ENCODE measurements at regions not wholly inside any gene's neighbourhood (a gene's known extent, or its start where the extent isn't known, plus 50 kb on each side); places are given as distances from the start of the nearest gene placed in this dataset.

- in situ Hi-C loops (cut with MboI) = no loop called here
- H3K79me2 ChIP-seq (ENCODE audit: control insufficient read depth, insufficient read depth, low read length) = no peaks in the 10 kb centered on the region
- no peak overlapping the region for H3K4me2 ChIP-seq (ENCODE audit: control insufficient read depth, insufficient read depth)
- 52% methylated on average over 6 of the region's 6 CpGs for WGBS (ENCODE audit: insufficient coverage, insufficient replicate concordance, low lambda C conversion rate, missing lambda C conversion rate)
- intact Hi-C loops (cut with micrococcal nuclease; ENCODE audit: unreplicated experiment) = no loop called here
- no peak for ATAC-seq
- peaks cover 0 to 2% of the 10 kb centered on the region in 2 experiments; a peak in 3 of 4 replicates for H3K27me3 ChIP-seq (replicated peaks in 1 of 2; ENCODE audit: control insufficient read depth in 2 of 2, insufficient read depth in 2 of 2, low read length in 1 of 2)
- SMC1A ChIA-PET (ENCODE audit: uncharacterized antibody, unreplicated experiment) = interaction anchor here (1.0 to 2.3 kb wide), 4 partner anchors 56 to 176 kb away, joined by 3 to 9 read pairs (median 4); no protein-coding TSS in a partner anchor
- no peak overlapping the region for H3K9ac ChIP-seq (ENCODE audit: control insufficient read depth, insufficient read depth, low read length)
- TF ChIP-seq MTA3 (IDR thresholded peaks at IDR 0.05; ENCODE audit: borderline replicate concordance, low read length) (no peak), ELK1 (IDR thresholded peaks at IDR 0.05; ENCODE audit: low read depth, low read length) (no peak), ZNF274 (IDR thresholded peaks at IDR 0.05; ENCODE audit: insufficient read depth, insufficient read length) (no peak), IRF5 (IDR thresholded peaks at IDR 0.05; ENCODE audit: borderline replicate concordance) (no peak), USF1 (IDR thresholded peaks at IDR 0.05; ENCODE audit: borderline replicate concordance, extremely low read length, insufficient read depth, low read depth, low read length) (no peak), HSF1 (IDR thresholded peaks at IDR 0.05; ENCODE audit: low read depth, low read length) (no peak), KAT2A (conservative IDR thresholded peaks at IDR 0.05; ENCODE audit: control insufficient read depth, low read depth, low read length) (no peak), SUPT20H (IDR thresholded peaks at IDR 0.05; ENCODE audit: borderline replicate concordance, control insufficient read depth, low read depth, low read length) (no peak), SREBF2 (IDR thresholded peaks at IDR 0.05; ENCODE audit: low read length) (no peak)
- no peak overlapping the region for H2AFZ ChIP-seq (ENCODE audit: control insufficient read depth, low read depth, low read length)
- no peaks in the 10 kb centered on the region for H3K36me3 ChIP-seq (ENCODE audit: control insufficient read depth in 2 of 2, insufficient read depth in 2 of 2, low read length in 1 of 2)
- H3K9me3 ChIP-seq (replicated peaks; ENCODE audit: control insufficient read depth, insufficient read depth, low read length) = no peaks in the 10 kb centered on the region
- RAD21 ChIA-PET (ENCODE audit: unreplicated experiment) = no interaction called here
- no peaks in the 10 kb centered on the region for H4K20me1 ChIP-seq (ENCODE audit: control insufficient read depth, insufficient read depth)
- no peak overlapping the region for H3K27ac ChIP-seq (ENCODE audit: control insufficient read depth, insufficient read depth)
- no peak for FAIRE-seq
- CTCF ChIA-PET = interaction anchor here (0.7 to 3.1 kb wide), 6 partner anchors 46 to 441 kb away, joined by 3 to 24 read pairs (median 14); no protein-coding TSS in a partner anchor
- POLR2A ChIA-PET = interaction anchor here (0.6 kb wide), 1 partner anchor 90 kb away, joined by 6 read pairs; no protein-coding TSS in a partner anchor
- no peak overlapping the region for H3K4me3 ChIP-seq
- BruUV-seq (replicated peaks) = no TSS peak
- no peak for DNase-seq (ENCODE audit: low read depth, low spot score)
- no peaks in the 10 kb centered on the region for H3K4me1 ChIP-seq (ENCODE audit: control insufficient read depth, insufficient read depth, low read length)
Observed at GRCh38 chr6:129940454-129941195, 77.8 kb upstream of the L3MBTL3 start.

Measured in GM12878 (cell line).